ENCODE measurements at regions not wholly inside any gene's neighbourhood (a gene's known extent, or its start where the extent isn't known, plus 50 kb on each side); places are given as distances from the start of the nearest gene placed in this dataset.

- no peak overlapping the region for H3K27ac ChIP-seq (ENCODE audit: low read depth, low read length)
Observed at GRCh38 chr6:141788096-141788495, 344.6 kb upstream of the GJE1 start.

GRCh38 chr6:141783585-141783984 lies 349.1 kb upstream of the GJE1 start:
- no peaks in the 10 kb centered on the region for H3K4me1 ChIP-seq (ENCODE audit: control insufficient read depth, low read depth, low read length)
- H2AK5ac ChIP-seq (ENCODE audit: low read length): no peak overlapping the region
- no peaks in the 10 kb centered on the region for H3K27me3 ChIP-seq (ENCODE audit: insufficient read depth, low read length, poor library complexity)
- H3K9ac ChIP-seq (ENCODE audit: low read length): no peak overlapping the region
- no peak for DNase-seq
- no peaks in the 10 kb centered on the region for H3K79me2 ChIP-seq (ENCODE audit: control insufficient read depth, insufficient read depth, low read length)
- no peak overlapping the region for H3K56ac ChIP-seq (ENCODE audit: low read length)
- H4K8ac ChIP-seq (ENCODE audit: low read depth, low read length): peak overlapping the region; percentile 13
- no peak overlapping the region for H3K23ac ChIP-seq (ENCODE audit: low read length)
- no peak overlapping the region for H3K18ac ChIP-seq (ENCODE audit: low read length)
- no peak overlapping the region for H3K4me3 ChIP-seq (ENCODE audit: low read length)
- H4K5ac ChIP-seq (ENCODE audit: low read length): no peak overlapping the region
- H2BK120ac ChIP-seq (ENCODE audit: low read depth, low read length): no peak overlapping the region
- no CpG with 5 or more reads among the region's 2 CpGs for WGBS (ENCODE audit: extremely low coverage, insufficient coverage, low lambda C conversion rate)
- H2BK5ac ChIP-seq (ENCODE audit: low read length): no peak overlapping the region
- no peak overlapping the region for H3K4ac ChIP-seq (ENCODE audit: low read depth, low read length)
- H3K27ac ChIP-seq (ENCODE audit: low read depth, low read length): no peak overlapping the region
- no peaks in the 10 kb centered on the region for H3K79me1 ChIP-seq (ENCODE audit: low read length)
- no peaks in the 10 kb centered on the region for H3K36me3 ChIP-seq (ENCODE audit: control insufficient read depth, insufficient read depth, low read length)
- H3K4me2 ChIP-seq (ENCODE audit: low read length): no peak overlapping the region
- no peak overlapping the region for H2BK15ac ChIP-seq (replicated peaks; ENCODE audit: low read depth)

More at GRCh38 chr6:141788096-141788495, 344.6 kb upstream of the GJE1 start:
- Histone ChIP-seq H3K56ac (ENCODE audit: low read length) (no peak overlapping the region), H3K4ac (ENCODE audit: low read depth, low read length) (no peak overlapping the region), H2AK5ac (ENCODE audit: low read length) (no peak overlapping the region), H2BK15ac (replicated peaks; ENCODE audit: low read depth) (no peak overlapping the region), H3K36me3 (ENCODE audit: control insufficient read depth, insufficient read depth, low read length) (no peaks in the 10 kb centered on the region), H3K79me1 (ENCODE audit: low read length) (no peaks in the 10 kb centered on the region), H2BK120ac (ENCODE audit: low read depth, low read length) (no peak overlapping the region), H3K9ac (ENCODE audit: low read length) (no peak overlapping the region), H4K8ac (ENCODE audit: low read depth, low read length) (no peak overlapping the region), H4K5ac (ENCODE audit: low read length) (no peak overlapping the region), H3K79me2 (ENCODE audit: control insufficient read depth, insufficient read depth, low read length) (no peaks in the 10 kb centered on the region), H3K4me2 (ENCODE audit: low read length) (no peak overlapping the region), H3K4me3 (ENCODE audit: low read length) (no peak overlapping the region), H3K23ac (ENCODE audit: low read length) (no peak overlapping the region), H3K18ac (ENCODE audit: low read length) (no peak overlapping the region), H3K4me1 (ENCODE audit: control insufficient read depth, low read depth, low read length) (no peaks in the 10 kb centered on the region), H2BK5ac (ENCODE audit: low read length) (no peak overlapping the region), H3K27me3 (ENCODE audit: insufficient read depth, low read length, poor library complexity) (no peaks in the 10 kb centered on the region)
- no peak for DNase-seq
- no CpG with 5 or more reads among the region's 3 CpGs for WGBS (ENCODE audit: extremely low coverage, insufficient coverage, low lambda C conversion rate)

GRCh38 chr6:141780296-141780695 lies 352.4 kb upstream of the GJE1 start:
- Histone ChIP-seq H3K4me3 (ENCODE audit: low read length) (no peak overlapping the region), H3K23ac (ENCODE audit: low read length) (no peak overlapping the region), H3K27me3 (ENCODE audit: insufficient read depth, low read length, poor library complexity) (no peaks in the 10 kb centered on the region), H3K18ac (ENCODE audit: low read length) (no peak overlapping the region), H2BK5ac (ENCODE audit: low read length) (no peak overlapping the region), H3K79me2 (ENCODE audit: control insufficient read depth, insufficient read depth, low read length) (no peaks in the 10 kb centered on the region), H3K4ac (ENCODE audit: low read depth, low read length) (no peak overlapping the region), H4K8ac (ENCODE audit: low read depth, low read length) (no peak overlapping the region), H4K5ac (ENCODE audit: low read length) (no peak overlapping the region), H2AK5ac (ENCODE audit: low read length) (no peak overlapping the region), H3K4me1 (ENCODE audit: control insufficient read depth, low read depth, low read length) (no peaks in the 10 kb centered on the region), H3K4me2 (ENCODE audit: low read length) (no peak overlapping the region), H3K56ac (ENCODE audit: low read length) (no peak overlapping the region), H3K36me3 (ENCODE audit: control insufficient read depth, insufficient read depth, low read length) (no peaks in the 10 kb centered on the region), H3K79me1 (ENCODE audit: low read length) (no peaks in the 10 kb centered on the region), H3K27ac (ENCODE audit: low read depth, low read length) (no peak overlapping the region), H2BK120ac (ENCODE audit: low read depth, low read length) (no peak overlapping the region), H3K9ac (ENCODE audit: low read length) (no peak overlapping the region), H2BK15ac (replicated peaks; ENCODE audit: low read depth) (no peak overlapping the region)
- WGBS (ENCODE audit: extremely low coverage, insufficient coverage, low lambda C conversion rate): no CpG with 5 or more reads among the region's 4 CpGs
- no peak for DNase-seq

DNA sequence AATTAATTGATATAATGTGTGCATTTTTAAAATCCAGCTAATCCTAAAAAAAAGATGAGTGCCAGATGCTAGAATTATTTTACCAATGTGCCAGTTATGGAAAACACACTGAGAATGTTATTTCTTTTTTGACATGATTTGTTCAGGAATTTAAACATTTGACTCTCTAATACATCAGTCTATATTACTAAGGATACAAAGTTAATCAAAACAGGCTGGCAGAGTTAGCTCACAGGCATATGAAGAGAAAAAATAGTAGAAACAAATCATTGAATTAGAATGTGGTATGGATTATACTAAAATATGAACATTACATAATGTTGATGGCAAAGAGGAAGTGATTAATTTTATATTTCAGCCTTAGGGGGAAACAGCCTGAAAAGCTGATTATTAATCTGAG lies 368.3 kb upstream of the GJE1 start:
- H3K56ac ChIP-seq (ENCODE audit: low read length): no peak overlapping the region
- H2AK5ac ChIP-seq (ENCODE audit: low read length): no peak overlapping the region
- no peak overlapping the region for H3K18ac ChIP-seq (ENCODE audit: low read length)
- H4K5ac ChIP-seq (ENCODE audit: low read length): no peak overlapping the region
- no peaks in the 10 kb centered on the region for H3K79me2 ChIP-seq (ENCODE audit: control insufficient read depth, insufficient read depth, low read length)
- no peaks in the 10 kb centered on the region for H3K4me1 ChIP-seq (ENCODE audit: control insufficient read depth, low read depth, low read length)
- no peak overlapping the region for H3K4me2 ChIP-seq (ENCODE audit: low read length)
- no peak overlapping the region for H3K27ac ChIP-seq (ENCODE audit: low read depth, low read length)
- no peak overlapping the region for H4K8ac ChIP-seq (ENCODE audit: low read depth, low read length)
- no peak overlapping the region for H3K23ac ChIP-seq (ENCODE audit: low read length)
- no peaks in the 10 kb centered on the region for H3K27me3 ChIP-seq (ENCODE audit: insufficient read depth, low read length, poor library complexity)
- H3K79me1 ChIP-seq (ENCODE audit: low read length): no peaks in the 10 kb centered on the region
- H3K36me3 ChIP-seq (ENCODE audit: control insufficient read depth, insufficient read depth, low read length): no peaks in the 10 kb centered on the region
- no peak for DNase-seq
- no peak overlapping the region for H3K4ac ChIP-seq (ENCODE audit: low read depth, low read length)
- no peak overlapping the region for H3K9ac ChIP-seq (ENCODE audit: low read length)
- H2BK15ac ChIP-seq (replicated peaks; ENCODE audit: low read depth): no peak overlapping the region
- no peak overlapping the region for H3K4me3 ChIP-seq (ENCODE audit: low read length)
- H2BK5ac ChIP-seq (ENCODE audit: low read length): no peak overlapping the region
- H2BK120ac ChIP-seq (ENCODE audit: low read depth, low read length): no peak overlapping the region

DNA sequence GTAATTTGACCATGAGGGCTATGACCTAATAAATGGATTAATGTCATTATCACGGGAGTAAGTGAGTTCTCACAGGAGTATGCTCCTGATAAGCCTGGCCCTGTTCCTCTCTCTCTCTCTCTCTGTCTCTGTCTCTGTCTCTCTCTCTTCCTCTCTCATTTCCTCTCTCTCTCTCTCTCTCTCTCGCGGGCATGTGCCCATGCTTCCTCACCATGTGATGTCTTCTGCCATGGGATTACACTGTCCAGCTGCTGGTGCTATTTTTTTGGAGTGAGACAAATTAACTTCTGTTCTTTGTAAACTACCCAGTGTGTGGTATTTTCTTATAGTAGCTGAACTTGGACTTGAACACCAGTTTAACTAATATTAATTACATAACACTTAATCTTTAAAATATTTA lies 374.3 kb upstream of the GJE1 start:
- Histone ChIP-seq H3K4me2 (ENCODE audit: low read length) (no peak overlapping the region), H3K4ac (ENCODE audit: low read depth, low read length) (no peak overlapping the region), H3K27ac (ENCODE audit: low read depth, low read length) (no peak overlapping the region), H2AK5ac (ENCODE audit: low read length) (no peak overlapping the region), H3K18ac (ENCODE audit: low read length) (no peak overlapping the region), H3K27me3 (ENCODE audit: insufficient read depth, low read length, poor library complexity) (no peaks in the 10 kb centered on the region), H2BK15ac (replicated peaks; ENCODE audit: low read depth) (no peak overlapping the region), H3K79me1 (ENCODE audit: low read length) (no peaks in the 10 kb centered on the region), H3K9ac (ENCODE audit: low read length) (no peak overlapping the region), H2BK120ac (ENCODE audit: low read depth, low read length) (no peak overlapping the region), H3K36me3 (ENCODE audit: control insufficient read depth, insufficient read depth, low read length) (no peaks in the 10 kb centered on the region), H3K4me1 (ENCODE audit: control insufficient read depth, low read depth, low read length) (no peaks in the 10 kb centered on the region), H3K23ac (ENCODE audit: low read length) (no peak overlapping the region), H4K8ac (ENCODE audit: low read depth, low read length) (no peak overlapping the region), H3K4me3 (ENCODE audit: low read length) (no peak overlapping the region), H4K5ac (ENCODE audit: low read length) (no peak overlapping the region), H2BK5ac (ENCODE audit: low read length) (no peak overlapping the region), H3K79me2 (ENCODE audit: control insufficient read depth, insufficient read depth, low read length) (no peaks in the 10 kb centered on the region), H3K56ac (ENCODE audit: low read length) (no peak overlapping the region)
- no peak for DNase-seq
- WGBS (ENCODE audit: extremely low coverage, insufficient coverage, low lambda C conversion rate): no CpG with 5 or more reads among the region's 3 CpGs

DNA sequence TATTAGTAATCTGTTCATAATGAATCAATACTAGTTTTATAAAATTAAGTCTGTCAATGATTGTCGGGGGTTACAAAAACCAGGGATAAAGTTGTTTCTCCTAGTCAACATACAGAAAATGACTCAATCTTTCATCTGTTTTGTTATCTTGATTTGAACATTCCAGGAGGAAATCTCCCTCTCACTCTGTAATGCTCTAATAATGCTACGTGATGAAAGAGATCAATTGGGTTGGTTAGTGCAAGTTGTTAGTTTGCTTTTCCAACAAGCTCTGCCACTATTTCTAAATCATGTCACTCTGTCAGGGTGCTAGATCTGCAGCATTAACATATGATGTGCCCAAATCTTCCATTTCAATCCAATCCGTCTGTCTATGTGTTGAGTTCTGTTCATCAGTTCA lies 379.5 kb upstream of the GJE1 start:
- Histone ChIP-seq H2AK5ac (ENCODE audit: low read length) (no peak overlapping the region), H3K36me3 (ENCODE audit: control insufficient read depth, insufficient read depth, low read length) (no peaks in the 10 kb centered on the region), H3K18ac (ENCODE audit: low read length) (no peak overlapping the region), H3K79me1 (ENCODE audit: low read length) (no peaks in the 10 kb centered on the region), H2BK120ac (ENCODE audit: low read depth, low read length) (no peak overlapping the region), H3K4me1 (ENCODE audit: control insufficient read depth, low read depth, low read length) (no peaks in the 10 kb centered on the region), H4K5ac (ENCODE audit: low read length) (no peak overlapping the region), H3K27ac (ENCODE audit: low read depth, low read length) (no peak overlapping the region), H4K8ac (ENCODE audit: low read depth, low read length) (no peak overlapping the region), H2BK5ac (ENCODE audit: low read length) (no peak overlapping the region), H3K4me2 (ENCODE audit: low read length) (no peak overlapping the region), H3K56ac (ENCODE audit: low read length) (no peak overlapping the region), H2BK15ac (replicated peaks; ENCODE audit: low read depth) (no peak overlapping the region), H3K27me3 (ENCODE audit: insufficient read depth, low read length, poor library complexity) (no peaks in the 10 kb centered on the region), H3K23ac (ENCODE audit: low read length) (no peak overlapping the region), H3K9ac (ENCODE audit: low read length) (no peak overlapping the region), H3K4me3 (ENCODE audit: low read length) (no peak overlapping the region), H3K79me2 (ENCODE audit: control insufficient read depth, insufficient read depth, low read length) (no peaks in the 10 kb centered on the region), H3K4ac (ENCODE audit: low read depth, low read length) (no peak overlapping the region)
- WGBS (ENCODE audit: extremely low coverage, insufficient coverage, low lambda C conversion rate): no CpG with 5 or more reads among the region's 3 CpGs
- no peak for DNase-seq

Measured in mesendoderm (in vitro differentiated cells).